ENCODE measurements at regions not wholly inside any gene's neighbourhood (a gene's known extent, or its start where the extent isn't known, plus 50 kb on each side); places are given as distances from the start of the nearest gene placed in this dataset.

- no peak for DNase-seq
- no peaks in the 10 kb centered on the region for H3K36me3 ChIP-seq
- H3K9me3 ChIP-seq = peaks cover 0 to 4% (median 0%) of the 10 kb centered on the region in 12 donors
- H3K4me3 ChIP-seq = no peak overlapping the region
- ATAC-seq = no peak
- H3K27me3 ChIP-seq = no peaks in the 10 kb centered on the region
- TF ChIP-seq POLR2A (IDR thresholded peaks at IDR 0.05) = no peak
- WGBS, 4 donors = 92 to 98% (median 95%) methylated on average over 2 of the region's 2 CpGs
- no peak overlapping the region for H3K27ac ChIP-seq
- intact Hi-C loops (cut with DNase I) = no loop called here
- no peaks in the 10 kb centered on the region for H3K4me1 ChIP-seq
These were observed 99.6 kb downstream of the FAM181B start for GRCh38 chr11:82634091-82634490.

DNA sequence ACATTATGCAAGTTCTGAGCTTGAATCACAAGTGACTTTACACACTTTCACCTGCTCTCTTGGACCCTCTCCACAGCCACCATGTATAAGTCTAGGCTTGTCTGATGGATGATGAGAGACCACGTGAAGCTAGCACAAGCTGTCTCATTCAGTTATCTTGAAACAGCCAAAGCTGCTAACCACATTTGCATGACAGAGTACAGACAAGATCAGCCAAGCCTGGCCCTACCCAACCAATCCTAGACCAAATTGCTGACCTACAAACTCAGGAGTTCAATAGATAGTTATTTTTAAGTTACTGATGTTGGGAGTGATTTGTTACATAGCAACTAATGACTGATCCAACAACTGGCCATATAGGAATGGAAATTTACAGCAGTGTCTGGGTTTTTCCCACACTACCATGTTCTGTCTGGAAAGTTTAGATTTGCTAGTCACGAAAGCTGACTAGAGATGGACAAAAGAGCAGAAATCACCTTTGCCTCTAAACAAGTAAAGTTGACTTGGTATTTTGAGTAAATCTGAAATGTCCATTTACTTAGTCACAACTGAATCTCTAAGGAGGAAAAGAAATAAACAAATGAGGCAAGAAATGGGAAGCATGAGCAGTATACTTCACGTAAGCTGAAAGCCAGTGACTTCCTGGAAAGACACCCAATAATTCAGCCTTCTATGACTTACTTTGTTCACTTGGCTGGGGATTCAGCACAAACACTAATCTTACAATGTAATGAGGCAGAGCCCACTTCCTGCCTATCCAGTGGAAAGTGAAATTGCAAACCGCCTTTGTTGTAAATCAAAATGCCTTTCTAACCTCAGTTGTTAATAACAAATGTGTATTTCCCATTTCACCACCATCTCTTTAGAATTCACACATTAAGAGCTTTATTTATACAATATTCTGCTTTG is 101.7 kb downstream of the FAM181B start:
- TF ChIP-seq CTCF (IDR thresholded peaks at IDR 0.05) (no peak), POLR2A (IDR thresholded peaks at IDR 0.05) (no peak)
- no peaks in the 10 kb centered on the region for H3K4me1 ChIP-seq
- intact Hi-C loops (cut with DNase I) = no loop called here
- no peaks in the 10 kb centered on the region for H3K27me3 ChIP-seq
- no peaks in the 10 kb centered on the region for H3K36me3 ChIP-seq
- no peak overlapping the region for H3K4me3 ChIP-seq
- H3K27ac ChIP-seq = no peak overlapping the region
- H3K9me3 ChIP-seq = peaks cover 0 to 16% (median 0%) of the 10 kb centered on the region in 12 donors
- DNase-seq (no peak), ATAC-seq (no peak)
- WGBS, 4 donors = 56 to 68% (median 57%) methylated on average over 4 of the region's 4 CpGs

- TF ChIP-seq POLR2A (IDR thresholded peaks at IDR 0.05) (no peak), CTCF (IDR thresholded peaks at IDR 0.05) (no peak)
- H3K27me3 ChIP-seq = peaks cover 0 to 3% (median 0%) of the 10 kb centered on the region in 9 donors
- no peaks in the 10 kb centered on the region for H3K4me1 ChIP-seq
- H3K9me3 ChIP-seq = no peaks in the 10 kb centered on the region
- H3K27ac ChIP-seq = no peak overlapping the region
- intact Hi-C loops (cut with DNase I) = no loop called here
- H3K4me3 ChIP-seq = no peak overlapping the region
- DNase-seq (no peak), ATAC-seq (no peak)
- no peaks in the 10 kb centered on the region for H3K36me3 ChIP-seq
These were observed 123.0 kb downstream of the FAM181B start for GRCh38 chr11:82610671-82611070.

GRCh38 chr11:82606738-82607137 is 126.9 kb downstream of the FAM181B start:
- intact Hi-C loops (cut with DNase I) = no loop called here
- 69 to 82% (median 80%) methylated on average over 1 of the region's 1 CpG for WGBS, 4 donors
- Histone ChIP-seq H3K9me3 (no peaks in the 10 kb centered on the region), H3K36me3 (no peaks in the 10 kb centered on the region), H3K4me3 (no peak overlapping the region), H3K4me1 (no peaks in the 10 kb centered on the region), H3K27me3 (peaks cover 0 to 3% (median 0%) of the 10 kb centered on the region in 9 donors), H3K27ac (no peak overlapping the region)
- no peak for DNase-seq
- no peak for ATAC-seq
- TF ChIP-seq POLR2A (IDR thresholded peaks at IDR 0.05) = no peak
- no peak for TF ChIP-seq CTCF (IDR thresholded peaks at IDR 0.05)

Data from heart left ventricle (tissue), 16 donors.